ENCODE measurements at regions not wholly inside any gene's neighbourhood (a gene's known extent, or its start where the extent isn't known, plus 50 kb on each side); places are given as distances from the start of the nearest gene placed in this dataset.

- no peak for TF ChIP-seq CTCF (IDR thresholded peaks at IDR 0.05)
- TF ChIP-seq, protein P1, sequence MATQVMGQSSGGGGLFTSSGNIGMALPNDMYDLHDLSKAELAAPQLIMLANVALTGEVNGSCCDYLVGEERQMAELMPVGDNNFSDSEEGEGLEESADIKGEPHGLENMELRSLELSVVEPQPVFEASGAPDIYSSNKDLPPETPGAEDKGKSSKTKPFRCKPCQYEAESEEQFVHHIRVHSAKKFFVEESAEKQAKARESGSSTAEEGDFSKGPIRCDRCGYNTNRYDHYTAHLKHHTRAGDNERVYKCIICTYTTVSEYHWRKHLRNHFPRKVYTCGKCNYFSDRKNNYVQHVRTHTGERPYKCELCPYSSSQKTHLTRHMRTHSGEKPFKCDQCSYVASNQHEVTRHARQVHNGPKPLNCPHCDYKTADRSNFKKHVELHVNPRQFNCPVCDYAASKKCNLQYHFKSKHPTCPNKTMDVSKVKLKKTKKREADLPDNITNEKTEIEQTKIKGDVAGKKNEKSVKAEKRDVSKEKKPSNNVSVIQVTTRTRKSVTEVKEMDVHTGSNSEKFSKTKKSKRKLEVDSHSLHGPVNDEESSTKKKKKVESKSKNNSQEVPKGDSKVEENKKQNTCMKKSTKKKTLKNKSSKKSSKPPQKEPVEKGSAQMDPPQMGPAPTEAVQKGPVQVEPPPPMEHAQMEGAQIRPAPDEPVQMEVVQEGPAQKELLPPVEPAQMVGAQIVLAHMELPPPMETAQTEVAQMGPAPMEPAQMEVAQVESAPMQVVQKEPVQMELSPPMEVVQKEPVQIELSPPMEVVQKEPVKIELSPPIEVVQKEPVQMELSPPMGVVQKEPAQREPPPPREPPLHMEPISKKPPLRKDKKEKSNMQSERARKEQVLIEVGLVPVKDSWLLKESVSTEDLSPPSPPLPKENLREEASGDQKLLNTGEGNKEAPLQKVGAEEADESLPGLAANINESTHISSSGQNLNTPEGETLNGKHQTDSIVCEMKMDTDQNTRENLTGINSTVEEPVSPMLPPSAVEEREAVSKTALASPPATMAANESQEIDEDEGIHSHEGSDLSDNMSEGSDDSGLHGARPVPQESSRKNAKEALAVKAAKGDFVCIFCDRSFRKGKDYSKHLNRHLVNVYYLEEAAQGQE (IDR thresholded peaks at IDR 0.05; ENCODE audit: insufficient read depth in 1 of 2, low read depth in 2 of 2, low read length in 1 of 2): no peak
These were observed 620.5 kb downstream of the METTL15 start for GRCh38 chr11:28728666-28729065.
